H9 (cell line): ENCODE measurements at regions not wholly inside any gene's neighbourhood (a gene's known extent, or its start where the extent isn't known, plus 50 kb on each side); places are given as distances from the start of the nearest gene placed in this dataset.

Experiments
- DNase-seq: peaks from one replicate; pipeline ENCODE4 v3.0.0-alpha.2; 2017
- H2AFZ ChIP-seq: one replicate; pipeline ENCODE4 v1.6.1; 2013; ENCODE audit warnings: mild to moderate bottlenecking, low read length, control low read depth, moderate library complexity
- H2AK5ac ChIP-seq: 2 replicates; pipeline ENCODE4 v1.6.1; 2013; ENCODE audit warnings: low read length, control low read depth, mixed read lengths; ENCODE audit not compliant: insufficient read length
- H2BK120ac ChIP-seq: one replicate; pipeline ENCODE4 v1.6.1; 2013; ENCODE audit warnings: low read depth, mild to moderate bottlenecking, low read length, control low read depth, inconsistent platforms; ENCODE audit not compliant: poor library complexity, severe bottlenecking
- H2BK12ac ChIP-seq: 2 replicates; pipeline ENCODE4 v1.6.1; 2013; ENCODE audit warnings: low read length, control low read depth, mixed read lengths, low read depth; ENCODE audit not compliant: insufficient read length
- H2BK15ac ChIP-seq: 2 replicates; pipeline ENCODE4 v1.6.1; 2013; ENCODE audit warnings: low read depth, low read length, control low read depth
- H2BK20ac ChIP-seq: one replicate; pipeline ENCODE4 v1.6.1; 2013; ENCODE audit warnings: low read depth, mild to moderate bottlenecking, low read length, control low read depth, inconsistent platforms; ENCODE audit not compliant: poor library complexity, severe bottlenecking
- H2BK5ac ChIP-seq: 2 replicates; pipeline ENCODE4 v1.6.1; 2013; ENCODE audit warnings: low read length, control low read depth, mixed read lengths; ENCODE audit not compliant: insufficient read length
- H3K14ac ChIP-seq: 2 replicates; pipeline ENCODE4 v1.6.1; 2013; ENCODE audit warnings: low read length, control low read depth; ENCODE audit not compliant: insufficient read depth
- H3K18ac ChIP-seq: 2 replicates; pipeline ENCODE4 v1.6.1; 2013; ENCODE audit warnings: low read depth, mild to moderate bottlenecking, mixed read lengths, low read length, control low read depth; ENCODE audit not compliant: insufficient read length
- H3K23ac ChIP-seq: 2 replicates; pipeline ENCODE4 v1.6.1; 2013; ENCODE audit warnings: low read length, control low read depth, mixed read lengths, low read depth; ENCODE audit not compliant: insufficient read length
- H3K23me2 ChIP-seq: 2 replicates; pipeline ENCODE4 v1.6.1; 2013; ENCODE audit warnings: low read depth, mild to moderate bottlenecking, mixed read lengths, low read length, control low read depth; ENCODE audit not compliant: insufficient read length, poor library complexity, severe bottlenecking
- H3K27ac ChIP-seq: 2 replicates; pipeline ENCODE4 v1.5.1; 2013; ENCODE audit warnings: low read length, control low read depth, mixed read lengths, low read depth; ENCODE audit not compliant: insufficient read length
- H3K27me3 ChIP-seq: 2 replicates; pipeline ENCODE4 v1.6.1; 2013; ENCODE audit warnings: low read length, control low read depth, inconsistent platforms; ENCODE audit not compliant: insufficient read depth
- H3K4ac ChIP-seq: 2 replicates; pipeline ENCODE4 v1.6.1; 2013; ENCODE audit warnings: low read depth, mild to moderate bottlenecking, control low read depth, inconsistent platforms, low read length, moderate library complexity
- H3K4me1 ChIP-seq: 2 replicates; pipeline ENCODE4 v1.6.1; 2013; ENCODE audit warnings: low read length, control low read depth, inconsistent platforms; ENCODE audit not compliant: insufficient read depth
- H3K4me2 ChIP-seq: 2 replicates; pipeline ENCODE4 v1.6.1; 2013; ENCODE audit warnings: low read length, control low read depth, mixed read lengths; ENCODE audit not compliant: insufficient read length, insufficient read depth
- H3K56ac ChIP-seq: 2 replicates; pipeline ENCODE4 v1.6.1; 2013; ENCODE audit warnings: low read depth, mild to moderate bottlenecking, mixed read lengths, low read length, control low read depth; ENCODE audit not compliant: insufficient read length
- H3K79me1 ChIP-seq: 2 replicates; pipeline ENCODE4 v1.6.1; 2013; ENCODE audit warnings: low read depth, mild to moderate bottlenecking, moderate library complexity, low read length, control low read depth, inconsistent platforms; ENCODE audit not compliant: insufficient read depth, poor library complexity, severe bottlenecking
- H3K79me2 ChIP-seq: 2 replicates; pipeline ENCODE4 v1.6.1; 2013; ENCODE audit warnings: low read length, control low read depth, inconsistent platforms; ENCODE audit not compliant: insufficient read depth
- H3K9ac ChIP-seq: 2 replicates; pipeline ENCODE4 v1.6.1; 2013; ENCODE audit warnings: low read length, control low read depth, mixed read lengths; ENCODE audit not compliant: insufficient read length; ENCODE audit errors: extremely low read depth
- H3K9me3 ChIP-seq: one replicate; pipeline ENCODE4 v1.6.1; 2013; ENCODE audit warnings: low read depth, low read length, inconsistent platforms; ENCODE audit not compliant: control insufficient read depth
- H3T11ph ChIP-seq: one replicate; pipeline ENCODE4 v1.6.1; 2013; ENCODE audit warnings: mild to moderate bottlenecking, low read length, control low read depth, inconsistent platforms
- H4K20me1 ChIP-seq: one replicate; pipeline ENCODE4 v1.6.1; 2013; ENCODE audit not compliant: control insufficient read depth, insufficient read length, insufficient read depth
- H4K5ac ChIP-seq: 2 replicates; pipeline ENCODE4 v1.6.1; 2013; ENCODE audit warnings: low read depth, mild to moderate bottlenecking, mixed read lengths, low read length, control low read depth; ENCODE audit not compliant: insufficient read length
- H4K8ac ChIP-seq: replicated peaks from 2 replicates; pipeline ENCODE4 v1.6.1; 2013; ENCODE audit warnings: low read length, control low read depth, mixed read lengths, low read depth; ENCODE audit not compliant: insufficient read length
- H4K91ac ChIP-seq: 2 replicates; pipeline ENCODE4 v1.6.1; 2013; ENCODE audit warnings: low read depth, mild to moderate bottlenecking, moderate library complexity, mixed read lengths, low read length, control low read depth; ENCODE audit not compliant: insufficient read length
- H3K27ac Mint-ChIP-seq, 3 experiments: 2 replicates in 2 of 3; 3 replicates in 1 of 3; pipeline ENCODE4 v1.8.0; 2020 to 2021; ENCODE audit warnings: mixed read lengths in 3 of 3, mild to moderate bottlenecking in 1 of 3, moderate library complexity in 1 of 3
- H3K27me3 Mint-ChIP-seq: 2 replicates; pipeline ENCODE4 v1.8.0; 2021; ENCODE audit warnings: low read depth, mild to moderate bottlenecking, moderate library complexity, mixed read lengths
- H3K36me3 Mint-ChIP-seq, 3 experiments: 2 replicates in 2 of 3; 3 replicates in 1 of 3; pipeline ENCODE4 v1.8.0; 2020 to 2021; ENCODE audit warnings: low read depth in 3 of 3, mixed read lengths in 3 of 3; ENCODE audit not compliant: insufficient read depth in 1 of 3
- H3K4me1 Mint-ChIP-seq, 2 experiments: 2 replicates each; pipeline ENCODE4 v1.8.0; 2020; ENCODE audit warnings: mixed read lengths in 2 of 2
- H3K4me3 Mint-ChIP-seq, 2 experiments: 2 replicates in 1 of 2; 3 replicates in 1 of 2; pipeline ENCODE4 v1.8.0; 2020 to 2021; ENCODE audit warnings: mild to moderate bottlenecking in 2 of 2, mixed read lengths in 2 of 2, moderate library complexity in 1 of 2
- H3K9me3 Mint-ChIP-seq, 2 experiments: 2 replicates in 1 of 2; 3 replicates in 1 of 2; pipeline ENCODE4 v1.8.0; 2020; ENCODE audit warnings: mild to moderate bottlenecking in 2 of 2, mixed read lengths in 2 of 2, moderate library complexity in 1 of 2
- CTCF ChIP-seq: fragments of 200-600 bp; sonication (generic); conservative IDR thresholded peaks from 3 replicates; pipeline ENCODE4 v1.8.0; 2021; ENCODE audit warnings: antibody characterized with exemption, mild to moderate bottlenecking
- WGBS: extraction: QIAGEN DNeasy Blood & Tissue Kit; methylation state at CpG from one replicate; pipeline ENCODE4 v1.1.7; 2013; ENCODE audit warnings: missing lambda C conversion rate, low lambda C conversion rate, mixed read lengths; ENCODE audit not compliant: insufficient read length; ENCODE audit errors: extremely low coverage; 5-methylcytosine and 5-hydroxymethylcytosine counted together

- Mint-ChIP-seq H3K36me3 (peaks cover 0 to 6% (median 0%) of the 10 kb centered on the region in 3 experiments; a peak in 2 of 7 replicates), H3K9me3 (peaks cover 5% of the 10 kb centered on the region in 2 experiments), H3K4me3 (no peak overlapping the region), H3K4me1 (peaks cover 3 to 11% of the 10 kb centered on the region in 2 experiments), H3K27ac (no peak overlapping the region), H3K27me3 (peaks cover 29% of the 10 kb centered on the region)
- no peak overlapping the region for H2AFZ ChIP-seq
- H3K79me2 ChIP-seq = no peaks in the 10 kb centered on the region
- no peak overlapping the region for H3K27ac ChIP-seq
- DNase-seq = no peak
- no peaks in the 10 kb centered on the region for H3K4me1 ChIP-seq
- no peak overlapping the region for H3T11ph ChIP-seq
- no peak overlapping the region for H2BK5ac ChIP-seq
- no peaks in the 10 kb centered on the region for H3K23me2 ChIP-seq
- no peaks in the 10 kb centered on the region for H3K9me3 ChIP-seq
- no peak overlapping the region for H4K5ac ChIP-seq
- no peak overlapping the region for H4K8ac ChIP-seq
- no peak overlapping the region for H4K91ac ChIP-seq
- no peak overlapping the region for H2BK12ac ChIP-seq
- H3K56ac ChIP-seq = no peak overlapping the region
- no peak overlapping the region for H3K4me2 ChIP-seq
- no peak overlapping the region for H2BK20ac ChIP-seq
- H3K23ac ChIP-seq = no peak overlapping the region
- no peaks in the 10 kb centered on the region for H4K20me1 ChIP-seq
- no CpG with 5 or more reads among the region's 2 CpGs for WGBS
- no peak overlapping the region for H2AK5ac ChIP-seq
- TF ChIP-seq CTCF = no peak
- no peak overlapping the region for H2BK15ac ChIP-seq
- H3K9ac ChIP-seq = no peak overlapping the region
- no peak overlapping the region for H2BK120ac ChIP-seq
- H3K4ac ChIP-seq = no peak overlapping the region
- no peak overlapping the region for H3K14ac ChIP-seq
- H3K18ac ChIP-seq = no peak overlapping the region
- no peaks in the 10 kb centered on the region for H3K27me3 ChIP-seq
- H3K79me1 ChIP-seq = no peaks in the 10 kb centered on the region
Measured at GRCh38 chr7:32145911-32146310, 75.7 kb upstream of the PDE1C start.
